GM21723 (cell line): ENCODE measurements at regions not wholly inside any gene's neighbourhood (a gene's known extent, or its start where the extent isn't known, plus 50 kb on each side); places are given as distances from the start of the nearest gene placed in this dataset.
"Not testable (repeated sequence)": the region's sequence is repeated elsewhere in the genome, so short reads cannot be mapped to it uniquely, and the experiment has no call there.

Experiments
- ATAC-seq: cut with Tn5 transposase; IDR thresholded peaks from one replicate; pipeline ENCODE4 v1.9.1; 2021; ENCODE audit warnings: mild to moderate bottlenecking, moderate library complexity; ENCODE audit not compliant: unreplicated experiment

DNA sequence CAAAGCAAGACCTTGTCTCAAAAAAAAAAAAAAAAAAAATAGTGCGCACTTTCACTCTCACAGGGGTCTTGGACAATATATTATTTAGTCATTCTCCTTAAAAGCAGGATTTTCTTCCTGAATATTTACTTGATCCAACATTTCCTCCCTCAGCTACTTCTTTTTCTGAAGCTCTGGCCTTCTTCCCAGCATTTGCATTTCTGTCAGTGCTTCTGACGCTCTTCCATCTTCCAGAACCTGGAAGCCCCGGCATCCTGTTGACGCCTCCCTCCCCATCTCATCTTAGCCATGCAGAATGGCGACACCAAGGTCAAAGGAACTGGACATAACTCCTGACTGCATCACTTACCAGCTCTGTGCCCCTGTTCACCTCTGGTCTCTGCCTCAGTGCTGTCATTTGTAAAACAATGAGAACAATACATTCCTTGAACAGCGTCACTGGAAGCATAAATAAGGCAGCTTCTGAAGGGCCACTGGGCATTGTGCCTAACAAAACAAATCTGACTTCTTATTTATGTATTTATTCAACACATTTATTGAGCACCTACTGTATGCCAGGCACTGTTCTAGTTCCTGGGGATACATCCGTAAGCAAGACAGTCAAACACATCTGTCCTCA lies 90.9 kb upstream of the MDM1 start:
- no peak for ATAC-seq

DNA sequence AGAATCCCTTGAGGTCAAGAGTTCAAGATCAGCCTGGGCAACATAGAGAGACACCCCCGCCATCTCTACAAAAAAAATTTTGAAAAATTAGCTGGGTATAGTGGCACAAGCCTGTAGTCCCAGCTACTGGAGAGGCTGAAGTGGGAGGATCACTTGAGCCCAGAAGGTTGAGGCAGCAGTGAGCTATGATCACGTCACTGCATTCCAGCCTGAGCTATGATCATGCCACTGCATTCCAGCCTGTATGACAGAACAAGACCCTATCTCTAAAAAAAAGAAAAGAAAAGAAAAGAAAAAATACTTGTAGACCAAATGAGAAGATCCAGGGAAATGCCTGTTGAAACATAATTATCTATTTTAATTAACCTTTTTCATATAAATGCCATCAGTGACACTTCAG lies 93.8 kb upstream of the MDM1 start:
- no peak for ATAC-seq

- ATAC-seq: no peak
These were observed 96.0 kb upstream of the MDM1 start for GRCh38 chr12:68428211-68428610.

DNA sequence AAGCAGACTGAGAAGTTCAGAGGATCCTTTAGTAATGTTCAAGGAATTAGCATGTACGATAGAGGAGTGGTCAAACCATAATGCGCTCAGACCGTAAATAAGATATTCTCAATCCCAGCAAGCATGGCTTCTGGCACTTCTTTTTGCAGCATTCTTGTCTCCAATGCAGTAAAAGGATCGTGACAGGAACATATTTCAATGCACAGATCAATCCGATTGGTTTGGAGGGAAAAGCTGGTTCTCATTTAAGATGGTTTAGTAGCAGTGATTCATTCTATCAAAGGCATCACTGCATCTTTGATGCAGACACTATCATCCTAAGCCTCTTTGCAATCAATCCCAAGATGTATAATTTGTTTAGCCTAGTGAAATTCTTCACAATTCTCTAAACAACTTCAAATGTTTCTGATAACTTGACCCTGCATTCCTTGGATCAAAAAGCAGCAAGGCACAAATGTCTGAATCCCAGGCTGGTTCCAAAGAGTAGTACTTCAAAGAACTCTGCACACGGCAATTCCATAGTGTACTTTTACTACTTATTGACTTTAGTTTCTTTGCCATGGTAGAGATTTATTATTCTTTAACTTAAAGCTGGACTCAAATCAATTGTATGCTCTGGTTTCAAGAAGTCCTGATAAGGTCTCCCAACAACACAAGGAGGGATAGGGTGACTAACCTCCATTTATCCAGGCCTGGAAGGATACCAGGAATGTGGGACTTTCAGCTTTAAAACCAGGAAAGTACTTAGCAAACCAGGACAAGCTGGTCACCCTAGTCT lies 96.8 kb upstream of the MDM1 start:
- ATAC-seq: no peak

DNA sequence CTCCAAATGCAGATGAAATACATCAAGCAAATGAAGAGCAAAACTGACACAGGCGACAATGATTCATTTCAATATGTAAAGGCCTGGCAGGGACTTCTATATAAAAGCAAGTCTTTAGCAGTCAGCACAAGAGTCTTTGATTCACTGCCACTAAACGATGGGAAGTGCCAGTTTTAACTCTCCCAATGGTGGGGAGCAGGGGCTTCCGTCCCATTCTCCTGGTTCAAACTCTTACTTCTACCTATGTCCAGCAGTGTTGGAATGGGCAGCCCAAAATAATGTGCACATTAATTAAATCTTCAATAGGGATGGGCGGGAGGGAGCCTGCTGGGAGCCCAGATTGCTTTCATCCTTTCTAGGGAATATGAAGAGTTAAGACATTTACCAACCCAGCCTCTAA lies 97.5 kb upstream of the MDM1 start:
- no peak for ATAC-seq

GRCh38 chr12:68431786-68432185 lies 99.6 kb upstream of the MDM1 start:
- ATAC-seq: no peak

GRCh38 chr12:68432622-68433021 lies 100.5 kb upstream of the MDM1 start:
- no peak for ATAC-seq

GRCh38 chr12:68434391-68435298 lies 102.5 kb upstream of the MDM1 start:
- no peak for ATAC-seq

DNA sequence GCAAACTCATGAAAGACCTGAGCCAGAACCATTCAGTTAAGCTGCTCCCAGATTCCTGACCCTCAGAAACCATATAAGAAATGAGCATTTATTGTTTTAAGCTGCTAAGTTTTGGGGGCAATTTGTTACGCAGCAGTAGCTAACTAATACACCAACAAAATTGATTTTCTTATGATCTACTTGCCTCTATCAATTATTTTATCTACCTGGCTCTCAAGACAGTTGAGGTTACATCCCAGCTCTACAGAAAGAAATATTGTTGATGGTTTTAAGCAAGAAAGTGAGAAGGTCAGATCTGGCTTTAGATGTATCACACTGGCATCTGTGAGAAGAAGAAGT lies 103.1 kb upstream of the MDM1 start:
- ATAC-seq: no peak

DNA sequence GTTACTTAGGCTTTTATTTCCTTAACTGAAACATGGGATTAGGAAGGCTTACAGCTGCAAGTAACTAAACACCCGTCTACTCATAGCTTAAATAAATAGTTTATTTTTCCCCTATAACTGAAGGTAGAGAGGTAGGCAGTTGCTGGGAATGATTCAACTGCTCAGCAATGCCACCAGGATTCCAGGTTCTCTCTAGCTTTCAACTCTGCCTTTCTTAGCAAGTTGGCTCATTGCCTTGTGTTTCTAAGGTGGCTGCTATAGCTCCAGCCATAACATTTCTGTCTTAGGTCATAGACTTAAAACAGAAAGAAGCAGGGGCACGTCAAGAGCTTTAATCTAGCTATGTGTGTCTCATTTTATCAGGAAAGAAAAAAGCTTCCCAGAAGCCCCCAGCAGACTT lies 103.7 kb upstream of the MDM1 start:
- ATAC-seq: no peak

GRCh38 chr12:68438601-68439000 lies 106.4 kb upstream of the MDM1 start:
- no peak for ATAC-seq

DNA sequence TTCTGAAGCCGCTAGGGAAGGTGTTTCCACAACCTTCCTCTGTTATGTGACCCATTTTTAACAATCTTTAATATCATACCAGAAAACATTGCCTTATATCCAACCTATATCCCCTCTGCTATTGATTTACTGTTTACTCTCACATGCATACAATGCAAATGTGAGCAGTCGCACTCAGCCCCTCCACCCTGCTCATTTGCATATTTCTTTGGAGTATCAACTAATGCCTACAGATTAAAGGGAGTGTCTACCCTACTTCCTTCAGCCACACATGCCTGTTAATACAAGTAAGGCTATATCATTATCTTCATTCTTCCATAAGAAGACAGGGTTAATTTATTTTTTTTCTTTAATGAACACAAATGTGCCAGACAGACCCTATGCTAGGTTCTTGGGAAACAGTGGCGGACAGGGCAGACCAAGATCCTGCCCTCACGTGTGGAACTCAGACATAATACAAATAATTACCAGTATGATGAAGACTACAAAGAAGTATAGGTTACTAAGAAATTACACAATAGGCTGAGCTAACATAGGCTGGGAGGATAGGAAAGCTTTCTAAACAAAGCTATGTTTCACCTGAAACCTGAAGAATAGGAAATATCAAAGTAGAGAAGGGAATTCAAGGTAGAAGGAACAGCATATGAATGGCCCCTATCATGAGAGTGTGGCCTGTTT lies 107.3 kb upstream of the MDM1 start:
- no peak for ATAC-seq

- no peak for ATAC-seq
These were observed 108.0 kb upstream of the MDM1 start for GRCh38 chr12:68440068-68440581.

DNA sequence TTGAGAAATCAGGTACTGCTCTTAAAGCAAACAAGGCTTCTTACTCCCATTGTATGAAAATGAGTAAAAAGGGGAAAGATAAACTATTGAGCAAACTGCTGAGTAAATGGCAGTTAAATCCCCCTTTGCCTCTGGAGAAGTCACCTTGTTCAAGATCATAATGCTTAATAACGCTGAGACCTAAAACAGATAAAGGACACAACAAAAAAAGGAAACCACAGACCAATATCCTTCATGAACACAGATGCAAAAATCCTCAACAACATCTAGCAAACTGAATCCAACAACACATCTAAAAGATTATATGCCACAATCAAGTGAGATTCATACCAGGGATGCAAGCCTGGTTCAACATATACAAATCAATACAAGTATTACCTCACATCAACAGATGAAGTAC lies 109.0 kb upstream of the MDM1 start:
- no peak for ATAC-seq

GRCh38 chr12:68442353-68442972 lies 110.3 kb upstream of the MDM1 start:
- not testable (repeated sequence) for ATAC-seq

GRCh38 chr12:68443695-68444094 lies 111.5 kb upstream of the MDM1 start:
- ATAC-seq: not testable (repeated sequence)

- no peak for ATAC-seq
These were observed 113.7 kb upstream of the MDM1 start for GRCh38 chr12:68445824-68446223.

DNA sequence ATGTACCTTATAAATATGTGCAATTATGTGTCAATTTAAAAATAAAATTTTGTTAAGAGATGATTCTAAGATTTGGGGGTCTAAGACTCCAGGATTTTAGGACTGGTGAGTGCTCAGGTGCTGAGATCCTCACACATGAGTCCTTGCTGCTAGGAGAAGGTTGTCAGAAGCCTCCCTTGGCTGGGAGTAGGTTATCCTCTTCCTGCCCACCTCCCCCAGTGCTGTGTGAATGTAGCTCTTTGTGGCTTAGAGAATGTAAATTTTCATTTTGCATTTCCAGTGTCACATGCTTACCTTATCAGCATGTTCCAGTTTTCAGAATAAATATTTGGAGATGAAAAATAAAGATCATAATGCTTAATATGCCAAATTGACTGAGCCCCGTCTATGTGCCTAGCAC lies 114.2 kb upstream of the MDM1 start:
- no peak for ATAC-seq

- no peak for ATAC-seq
These were observed 115.0 kb upstream of the MDM1 start for GRCh38 chr12:68446901-68447796.
